IMR-90 (cell line): ENCODE measurements at regions not wholly inside any gene's neighbourhood (a gene's known extent, or its start where the extent isn't known, plus 50 kb on each side); places are given as distances from the start of the nearest gene placed in this dataset.

Experiments
- ATAC-seq: fragments of 200-7000 bp; cut with Tn5 transposase; 2 replicates; pipeline ENCODE4 v1.9.1; 2020; ENCODE audit warnings: low read depth, mild to moderate bottlenecking, moderate library complexity
- BruUV-seq: library from RNA; stranded (reverse); fragments of 400-500 nt; replicated peaks from 2 replicates; lab custom pipeline; 2021; lab: Mats Ljungman, UMichigan
- CTCF ChIA-PET: fragments of 300-600 bp; formaldehyde crosslinking; extraction: SDS; loops from one replicate; lab custom pipeline; 2021; ENCODE audit warnings: antibody characterized with exemption; lab: Yijun Ruan, JAX
- POLR2A ChIA-PET: fragments of 300-600 bp; sonication (Branson Sonifier 250); formaldehyde crosslinking; loops from one replicate; lab custom pipeline; 2022; ENCODE audit warnings: antibody characterized with exemption; ENCODE audit not compliant: unreplicated experiment; lab: Charles Lee
- DNase-seq: peaks from one replicate; pipeline ENCODE4 v3.0.0; 2013
- H2AFZ ChIP-seq: replicated peaks from 2 replicates; pipeline ENCODE3; 2013; ENCODE audit warnings: low read length, mild to moderate bottlenecking; ENCODE audit not compliant: poor library complexity
- H2AK5ac ChIP-seq: 2 replicates; pipeline ENCODE4 v1.6.1; 2013; ENCODE audit warnings: low read depth, low read length, inconsistent platforms
- H2AK9ac ChIP-seq: replicated peaks from 2 replicates; pipeline ENCODE3; 2013; ENCODE audit warnings: mild to moderate bottlenecking, low read depth, low read length, moderate library complexity; ENCODE audit not compliant: poor library complexity
- H2BK120ac ChIP-seq: 2 replicates; pipeline ENCODE4 v1.6.1; 2013; ENCODE audit warnings: low read depth, low read length, inconsistent platforms
- H2BK15ac ChIP-seq: 3 replicates; pipeline ENCODE4 v1.6.1; 2013; ENCODE audit warnings: low read depth, low read length, inconsistent platforms
- H2BK20ac ChIP-seq: 2 replicates; pipeline ENCODE4 v1.6.1; 2013; ENCODE audit warnings: low read depth, mild to moderate bottlenecking, inconsistent platforms, low read length, moderate library complexity
- H2BK5ac ChIP-seq: 2 replicates; pipeline ENCODE4 v1.6.1; 2013; ENCODE audit warnings: mild to moderate bottlenecking, low read depth, low read length, inconsistent platforms; ENCODE audit not compliant: poor library complexity, severe bottlenecking
- H3K14ac ChIP-seq: replicated peaks from 2 replicates; pipeline ENCODE4 v1.6.1; 2013; ENCODE audit warnings: low read depth, low read length, inconsistent platforms
- H3K18ac ChIP-seq: 2 replicates; pipeline ENCODE4 v1.6.1; 2013; ENCODE audit warnings: low read depth, low read length, control low read depth
- H3K23ac ChIP-seq: 2 replicates; pipeline ENCODE4 v1.6.1; 2013; ENCODE audit warnings: low read depth, low read length, inconsistent platforms
- H3K27ac ChIP-seq: 2 replicates; pipeline ENCODE4 v1.5.1; 2013; ENCODE audit warnings: mild to moderate bottlenecking, control low read depth, low read length; ENCODE audit not compliant: insufficient read depth
- H3K27me3 ChIP-seq: 2 replicates; pipeline ENCODE4 v1.6.1; 2013; ENCODE audit warnings: low read length; ENCODE audit not compliant: control insufficient read depth, insufficient read depth
- H3K36me3 ChIP-seq: 2 replicates; pipeline ENCODE4 v1.6.1; 2013; ENCODE audit warnings: low read length, mixed read lengths; ENCODE audit not compliant: control insufficient read depth, insufficient read depth
- H3K4ac ChIP-seq: 2 replicates; pipeline ENCODE4 v1.6.1; 2013; ENCODE audit warnings: low read depth, low read length, inconsistent platforms
- H3K4me1 ChIP-seq: 2 replicates; pipeline ENCODE4 v1.6.1; 2013; ENCODE audit warnings: low read length, mixed read lengths; ENCODE audit not compliant: control insufficient read depth, insufficient read depth
- H3K4me2 ChIP-seq: 2 replicates; pipeline ENCODE4 v1.6.1; 2013; ENCODE audit warnings: low read depth, mild to moderate bottlenecking, control low read depth, low read length, moderate library complexity
- H3K4me3 ChIP-seq: 2 replicates; pipeline ENCODE4 v1.5.1; 2013; ENCODE audit warnings: low read depth, mild to moderate bottlenecking, control low read depth, low read length, moderate library complexity; ENCODE audit not compliant: insufficient read depth
- H3K56ac ChIP-seq: 2 replicates; pipeline ENCODE4 v1.6.1; 2013; ENCODE audit warnings: low read length, inconsistent platforms; ENCODE audit not compliant: insufficient read depth; ENCODE audit errors: extremely low read depth
- H3K79me1 ChIP-seq, 2 experiments: 2 replicates each; pipeline ENCODE4 v1.6.1; 2013; ENCODE audit warnings: low read length in 2 of 2, inconsistent platforms in 1 of 2, low read depth in 1 of 2
- H3K9ac ChIP-seq: 2 replicates; pipeline ENCODE4 v1.6.1; 2013; ENCODE audit warnings: low read depth, low read length, control low read depth
- H3K9me1 ChIP-seq: 2 replicates; pipeline ENCODE4 v1.6.1; 2013; ENCODE audit warnings: low read length, inconsistent platforms; ENCODE audit not compliant: insufficient read depth
- H3K9me3 ChIP-seq: 2 replicates; pipeline ENCODE4 v1.6.1; 2013; ENCODE audit warnings: low read length; ENCODE audit not compliant: control insufficient read depth, insufficient read depth
- H4K20me1 ChIP-seq: 2 replicates; pipeline ENCODE4 v1.6.1; 2013; ENCODE audit warnings: low read length, inconsistent platforms; ENCODE audit not compliant: insufficient read depth
- H4K5ac ChIP-seq: 2 replicates; pipeline ENCODE4 v1.6.1; 2013; ENCODE audit warnings: mild to moderate bottlenecking, low read depth, low read length, control low read depth
- H4K8ac ChIP-seq, 2 experiments: 2 replicates each; pipeline ENCODE4 v1.6.1; 2013; ENCODE audit warnings: low read depth in 2 of 2, low read length in 2 of 2, control low read depth in 1 of 2, inconsistent platforms in 1 of 2
- H4K91ac ChIP-seq: 2 replicates; pipeline ENCODE4 v1.6.1; 2013; ENCODE audit warnings: low read depth, low read length, inconsistent platforms; ENCODE audit not compliant: insufficient read depth
- CEBPB ChIP-seq: IDR thresholded peaks from 2 replicates; pipeline ENCODE4 v1.6.1; 2012; ENCODE audit warnings: low read depth, low read length, improper control_type of control experiment
- CHD1 ChIP-seq: IDR thresholded peaks from 2 replicates; pipeline ENCODE4 v1.6.1; 2012; ENCODE audit warnings: low read depth, low read length, improper control_type of control experiment
- CTCF ChIP-seq: conservative IDR thresholded peaks from 2 replicates; pipeline ENCODE4 v1.5.1; 2012; ENCODE audit warnings: mild to moderate bottlenecking, low read depth, low read length, improper control_type of control experiment
- ELK1 ChIP-seq: fragments of 150-350 bp; IDR thresholded peaks from 2 replicates; pipeline ENCODE4 v1.6.1; 2016; ENCODE audit warnings: low read depth, mild to moderate bottlenecking, low read length, moderate library complexity, borderline replicate concordance
- FOS ChIP-seq: fragments of 150-350 bp; IDR thresholded peaks from 2 replicates; pipeline ENCODE4 v1.6.1; 2016; ENCODE audit warnings: low read depth, low read length
- MAFK ChIP-seq: IDR thresholded peaks from 2 replicates; pipeline ENCODE4 v1.6.1; 2012; ENCODE audit warnings: low read depth, low read length, improper control_type of control experiment
- MAZ ChIP-seq: IDR thresholded peaks from 2 replicates; pipeline ENCODE4 v1.6.1; 2012; ENCODE audit warnings: low read depth, mild to moderate bottlenecking, low read length, improper control_type of control experiment, moderate library complexity, borderline replicate concordance
- MXI1 ChIP-seq: IDR thresholded peaks from 2 replicates; pipeline ENCODE4 v1.6.1; 2012; ENCODE audit warnings: low read depth, mild to moderate bottlenecking, low read length, moderate library complexity, borderline replicate concordance
- NFE2L2 ChIP-seq: fragments of 150-350 bp; IDR thresholded peaks from 2 replicates; pipeline ENCODE4 v1.6.1; 2016; ENCODE audit warnings: low read depth, mild to moderate bottlenecking, low read length
- POLR2A ChIP-seq: IDR thresholded peaks from 2 replicates; pipeline ENCODE4 v1.6.1; 2012; ENCODE audit warnings: mild to moderate bottlenecking, low read depth, low read length
- RAD21 ChIP-seq: IDR thresholded peaks from 2 replicates; pipeline ENCODE4 v1.6.1; 2012; ENCODE audit warnings: low read length, improper control_type of control experiment
- RCOR1 ChIP-seq: IDR thresholded peaks from 2 replicates; pipeline ENCODE4 v1.6.1; 2012; ENCODE audit warnings: mild to moderate bottlenecking, low read length, improper control_type of control experiment; ENCODE audit not compliant: insufficient replicate concordance
- WGBS, 2 experiments: methylation state at CpG; one replicate each; pipeline versions ENCODE4 v1.1.5 to v1.1.7; 2013; ENCODE audit warnings: missing lambda C conversion rate in 2 of 2; ENCODE audit not compliant: insufficient read length in 1 of 2; ENCODE audit errors: extremely low coverage in 2 of 2; 5-methylcytosine and 5-hydroxymethylcytosine counted together
- dilution Hi-C: fragments of 300-500 bp; cut with HindIII; formaldehyde crosslinking; loops from one replicate; pipeline ENCODE4 v1.14.3; 2018; ENCODE audit warnings: low sequenced_read_pairs; ENCODE audit not compliant: unreplicated experiment
- in situ Hi-C: fragments of 300-500 bp; cut with MboI; formaldehyde crosslinking; loops from 3 replicates; pipeline ENCODE4 v1.14.3; 2019; ENCODE audit warnings: low sequenced_read_pairs, inconsistent platforms, mixed read lengths
- intact Hi-C: fragments of 100-400 bp; cut with micrococcal nuclease; formaldehyde crosslinking; loops from 2 replicates; pipeline ENCODE4 v1.10.0; 2022
- TF ChIP-seq, protein P1 (sequence below): fragments of 150-350 bp; IDR thresholded peaks from 2 replicates; pipeline ENCODE4 v1.6.1; 2017; ENCODE audit warnings: mild to moderate bottlenecking, antibody characterized with exemption, low read length, low read depth

DNA sequence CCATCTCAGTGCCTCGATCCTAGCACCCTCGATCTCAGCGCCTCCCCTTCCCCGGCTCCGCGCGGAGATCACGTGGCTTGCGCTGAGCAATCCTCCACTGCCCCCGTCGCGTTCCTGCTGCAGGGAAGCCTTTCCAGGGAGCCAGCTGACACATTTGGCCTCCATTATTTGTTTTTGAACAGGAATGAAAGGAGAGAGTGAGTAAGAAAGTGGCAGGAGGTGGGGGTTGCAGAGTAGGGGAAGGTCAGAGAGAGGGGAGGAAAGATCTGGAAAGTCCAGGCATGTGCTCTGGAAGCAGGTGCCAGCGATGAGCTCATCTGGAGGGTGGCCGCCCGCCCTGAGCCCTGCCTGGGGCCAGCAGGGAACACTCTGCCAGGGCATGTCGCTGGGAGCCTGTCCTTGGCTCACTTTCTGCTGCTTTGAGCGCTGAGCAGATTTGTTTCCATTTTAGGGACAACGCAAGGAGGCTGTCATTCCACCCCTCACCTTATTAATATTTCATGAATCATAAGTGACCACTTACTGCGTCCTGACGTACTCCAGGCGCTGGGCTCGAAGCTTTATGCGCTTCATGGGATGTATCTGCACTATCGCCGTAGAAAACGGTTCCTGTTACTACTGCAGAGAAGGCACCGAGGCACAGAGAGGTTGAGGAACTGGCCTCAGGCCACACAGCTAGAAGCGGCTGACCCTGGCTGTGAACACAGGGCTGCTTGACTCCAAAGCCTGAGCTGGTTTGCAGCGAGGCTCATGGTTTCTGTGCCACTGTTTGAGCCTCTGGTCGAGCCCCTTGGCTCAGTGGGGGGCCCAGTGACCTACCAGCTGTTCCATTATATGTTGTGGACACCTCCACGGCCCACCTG, 283.1 kb downstream of the SEC14L1 start:
- POLR2A ChIA-PET: no interaction called here
- Histone ChIP-seq H3K9ac (peak overlapping the region; percentile 5; the same call in 1 of the 2 replicates), H3K23ac (peak overlapping the region; percentile 91), H3K36me3 (peaks cover 2% of the 10 kb centered on the region; the same call in 1 of the 2 replicates), H3K9me3 (no peaks in the 10 kb centered on the region), H2AFZ (peak overlapping the region; percentile 76), H2BK5ac (peak overlapping the region; percentile 79), H3K4ac (peak overlapping the region; percentile 92), H4K20me1 (peaks cover 82% of the 10 kb centered on the region), H3K18ac (peak overlapping the region; percentile 16; the same call in 1 of the 2 replicates), H3K79me1 (peaks cover 34 to 92% of the 10 kb centered on the region in 2 experiments), H4K91ac (peak overlapping the region; percentile 75), H4K8ac (peak overlapping the region; percentile 26 to 75), H3K14ac (peak overlapping the region; percentile 73), H2BK120ac (peak overlapping the region; percentile 61), H3K4me3 (no peak overlapping the region), H3K56ac (peak overlapping the region; percentile 68), H2BK20ac (peak overlapping the region; percentile 68), H3K4me2 (peak overlapping the region; percentile 28), H4K5ac (peak overlapping the region; percentile 17; the same call in 1 of the 2 replicates), H3K4me1 (peaks cover 78% of the 10 kb centered on the region), H3K27ac (peak overlapping the region; percentile 91), H2BK15ac (peak overlapping the region; percentile 53; the same call in 1 of the 3 replicates), H2AK5ac (peak overlapping the region; percentile 94), H3K9me1 (peaks cover 56% of the 10 kb centered on the region), H2AK9ac (peak overlapping the region; percentile 82), H3K27me3 (no peaks in the 10 kb centered on the region)
- WGBS, 2 experiments: 1% methylated on average over 16 of the region's 31 CpGs; no CpG with 5 or more reads in 1 of the 2 experiments
- dilution Hi-C loops (no loop called here), intact Hi-C loops (loop anchor here (2.0 kb wide), 1 partner anchor 47 kb away; no protein-coding TSS in a partner anchor), in situ Hi-C loops (loop anchor here (5.0 kb wide), 1 partner anchor 47 kb away; no protein-coding TSS in a partner anchor)
- peak; percentile 56 for ATAC-seq
- CTCF ChIA-PET: interaction anchor here (0.8 to 1.2 kb wide), 3 partner anchors 12 to 328 kb away, joined by 3 to 5 read pairs (median 3); no protein-coding TSS in a partner anchor
- DNase-seq: peak; percentile 98
- BruUV-seq: no TSS peak
- TF ChIP-seq MAFK: no peak
- peak; percentile 63 for TF ChIP-seq FOS
- TF ChIP-seq CHD1: no peak
- TF ChIP-seq, protein P1, sequence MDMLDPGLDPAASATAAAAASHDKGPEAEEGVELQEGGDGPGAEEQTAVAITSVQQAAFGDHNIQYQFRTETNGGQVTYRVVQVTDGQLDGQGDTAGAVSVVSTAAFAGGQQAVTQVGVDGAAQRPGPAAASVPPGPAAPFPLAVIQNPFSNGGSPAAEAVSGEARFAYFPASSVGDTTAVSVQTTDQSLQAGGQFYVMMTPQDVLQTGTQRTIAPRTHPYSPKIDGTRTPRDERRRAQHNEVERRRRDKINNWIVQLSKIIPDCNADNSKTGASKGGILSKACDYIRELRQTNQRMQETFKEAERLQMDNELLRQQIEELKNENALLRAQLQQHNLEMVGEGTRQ: peak; percentile 94
- TF ChIP-seq CEBPB: no peak; the same call in 1 of the 2 replicates
- TF ChIP-seq MXI1: peak; percentile 40; the same call in 1 of the 2 replicates
- TF ChIP-seq ELK1: no peak
- no peak for TF ChIP-seq CTCF
- 0 out of 2 replicates have a peak, but pooled peaks have one; percentile 28 for TF ChIP-seq RAD21
- no peak for TF ChIP-seq NFE2L2
- TF ChIP-seq POLR2A: peak; percentile 53; the same call in 1 of the 2 replicates
- peak; percentile 84 for TF ChIP-seq MAZ
- peak; percentile 12 for TF ChIP-seq RCOR1
